Breast epithelium (tissue), 3 donors: ENCODE measurements at regions not wholly inside any gene's neighbourhood (a gene's known extent, or its start where the extent isn't known, plus 50 kb on each side); places are given as distances from the start of the nearest gene placed in this dataset.

ENCODE experiments used
- CTCF ChIP-seq, 3 donors: fragments of 450-650 bp; IDR thresholded peaks; one replicate each; pipeline ENCODE4 v1.5.1; 2016 to 2017; ENCODE audit warnings: antibody characterized with exemption in 3 of 3, mild to moderate bottlenecking in 3 of 3, moderate library complexity in 3 of 3
- POLR2A ChIP-seq: fragments of 450-650 bp; IDR thresholded peaks from one replicate; pipeline ENCODE4 v1.6.1; 2016; ENCODE audit warnings: antibody characterized with exemption, mild to moderate bottlenecking, moderate library complexity
- POLR2AphosphoS5 ChIP-seq, 3 donors: sonication (generic); formaldehyde crosslinking; IDR thresholded peaks; one replicate each; pipeline ENCODE4 v1.6.1; 2017; ENCODE audit warnings: antibody characterized with exemption in 3 of 3

GRCh38 chr18:4797002-4797685, 342.0 kb upstream of the DLGAP1 start:
- TF ChIP-seq POLR2A = no peak
- TF ChIP-seq CTCF (IDR thresholded peaks at IDR 0.05) = no peak
- TF ChIP-seq POLR2AphosphoS5 (IDR thresholded peaks at IDR 0.05) = no peak
